Keratinocyte (primary cell): ENCODE measurements at regions not wholly inside any gene's neighbourhood (a gene's known extent, or its start where the extent isn't known, plus 50 kb on each side); places are given as distances from the start of the nearest gene placed in this dataset.

ENCODE experiments used
- DNase-seq: peaks from one replicate; pipeline ENCODE4 v3.0.0-alpha.2; 2011; ENCODE audit warnings: low read depth, missing footprints, low spot score
- FAIRE-seq: peaks from 2 replicates; lab custom pipeline; 2011; peaks lifted over from hg19 to GRCh38; lab: Jason Lieb, UNC
- H2AFZ ChIP-seq: 2 replicates; pipeline ENCODE4 v1.6.0; 2012; ENCODE audit warnings: low read length, control low read depth, inconsistent platforms; ENCODE audit not compliant: control insufficient read depth
- H3K27ac ChIP-seq: 2 replicates; pipeline ENCODE4 v1.5.1; 2011; ENCODE audit warnings: low read length; ENCODE audit not compliant: control insufficient read depth, insufficient read depth
- H3K27me3 ChIP-seq: 3 replicates; pipeline ENCODE4 v1.6.0; 2011; ENCODE audit warnings: low read length; ENCODE audit not compliant: control insufficient read depth, insufficient read depth; ENCODE audit errors: extremely low read depth
- H3K36me3 ChIP-seq, 2 experiments: 2 replicates in 1 of 2; 3 replicates in 1 of 2; pipeline ENCODE4 v1.5.1; 2011; ENCODE audit warnings: low read length in 2 of 2, mild to moderate bottlenecking in 1 of 2; ENCODE audit not compliant: control insufficient read depth in 2 of 2, insufficient read depth in 2 of 2; ENCODE audit errors: extremely low read depth in 1 of 2
- H3K4me1 ChIP-seq: 3 replicates; pipeline ENCODE4 v1.5.1; 2011; ENCODE audit warnings: low read length; ENCODE audit not compliant: control insufficient read depth, insufficient read depth; ENCODE audit errors: extremely low read depth
- H3K4me2 ChIP-seq: 3 replicates; pipeline ENCODE4 v1.6.0; 2011; ENCODE audit warnings: low read depth, low read length; ENCODE audit not compliant: control insufficient read depth, insufficient read depth; ENCODE audit errors: extremely low read depth
- H3K4me3 ChIP-seq, 3 experiments: fragments of 200-600 bp in 1 of 3; sonication (generic) in 1 of 3; 2 replicates in 2 of 3; 3 replicates in 1 of 3; pipeline ENCODE4 v1.5.1; 2011 to 2016; ENCODE audit warnings: low read length in 3 of 3, mild to moderate bottlenecking in 3 of 3, control low read depth in 2 of 3, inconsistent platforms in 1 of 3, low read depth in 1 of 3, mixed read lengths in 1 of 3, mixed run types in 1 of 3, moderate library complexity in 1 of 3; ENCODE audit not compliant: control insufficient read depth in 2 of 3, insufficient read depth in 2 of 3; ENCODE audit errors: extremely low read depth in 1 of 3
- H3K79me2 ChIP-seq: 2 replicates; pipeline ENCODE4 v1.6.0; 2012; ENCODE audit warnings: low read length; ENCODE audit not compliant: control insufficient read depth, insufficient read depth
- H3K9ac ChIP-seq: 3 replicates; pipeline ENCODE4 v1.6.0; 2011; ENCODE audit warnings: low read length; ENCODE audit not compliant: control insufficient read depth, insufficient read depth; ENCODE audit errors: extremely low read depth
- H3K9me1 ChIP-seq: 3 replicates; pipeline ENCODE4 v1.6.0; 2011; ENCODE audit warnings: low read length; ENCODE audit not compliant: control insufficient read depth, insufficient read depth; ENCODE audit errors: extremely low read depth
- H3K9me3 ChIP-seq: 2 replicates; pipeline ENCODE4 v1.5.1; 2012; ENCODE audit warnings: low read depth, low read length; ENCODE audit not compliant: control insufficient read depth
- H4K20me1 ChIP-seq: 3 replicates; pipeline ENCODE4 v1.6.0; 2011; ENCODE audit warnings: low read length; ENCODE audit not compliant: control insufficient read depth, insufficient read depth; ENCODE audit errors: extremely low read depth
- EZH2 ChIP-seq: IDR thresholded peaks from one replicate; pipeline ENCODE4 v1.6.1; 2012; ENCODE audit warnings: inconsistent platforms, mild to moderate bottlenecking, low read length, moderate library complexity
- dilution Hi-C: fragments of 300-500 bp; cut with MboI; formaldehyde crosslinking; loops from one replicate; pipeline ENCODE4 v1.7.0; 2020; ENCODE audit warnings: low sequenced_read_pairs; ENCODE audit not compliant: extremely low pct_ligation_motif_present
- TF ChIP-seq, protein P1 (sequence below), 3 experiments: IDR thresholded peaks in 1 of 3; conservative IDR thresholded peaks in 1 of 3; optimal IDR thresholded peaks in 1 of 3; 2 replicates in 2 of 3; 3 replicates in 1 of 3; pipeline versions ENCODE3 to v1.5.1; 2011; ENCODE audit warnings: low read length in 3 of 3, mild to moderate bottlenecking in 3 of 3, moderate library complexity in 2 of 3, control low read depth in 1 of 3, inconsistent platforms in 1 of 3; ENCODE audit not compliant: insufficient read depth in 2 of 3; ENCODE audit errors: extremely low read depth in 1 of 3

DNA sequence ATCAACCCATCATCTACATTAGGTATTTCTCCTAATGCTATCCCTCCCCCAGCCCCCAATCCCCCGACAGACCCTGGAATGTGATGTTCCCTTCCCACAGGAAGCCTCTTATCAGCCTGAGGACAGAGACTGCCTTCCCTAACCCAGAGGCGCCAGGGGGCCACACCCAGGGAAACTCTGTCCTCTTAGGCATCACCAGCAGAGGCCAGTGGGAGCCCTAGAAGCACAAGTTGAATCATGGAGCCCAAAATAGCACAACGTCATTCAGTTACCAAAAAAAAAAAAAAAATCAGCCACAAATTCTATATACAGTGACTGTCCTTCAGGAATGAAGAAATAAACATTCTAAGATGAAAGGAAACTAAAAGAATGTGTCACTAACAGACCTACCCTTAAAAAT, 625.7 kb downstream of the TFAP2A start:
- Histone ChIP-seq H3K27me3 (no peaks in the 10 kb centered on the region), H3K4me2 (no peak overlapping the region), H3K4me1 (no peaks in the 10 kb centered on the region), H3K27ac (no peak overlapping the region), H2AFZ (no peak overlapping the region), H3K9me1 (no peaks in the 10 kb centered on the region), H4K20me1 (no peaks in the 10 kb centered on the region), H3K4me3 (no peak overlapping the region), H3K36me3 (no peaks in the 10 kb centered on the region), H3K9me3 (no peaks in the 10 kb centered on the region), H3K79me2 (no peaks in the 10 kb centered on the region), H3K9ac (no peak overlapping the region)
- FAIRE-seq: no peak
- no peak for DNase-seq
- no peak for TF ChIP-seq EZH2
- TF ChIP-seq, protein P1, sequence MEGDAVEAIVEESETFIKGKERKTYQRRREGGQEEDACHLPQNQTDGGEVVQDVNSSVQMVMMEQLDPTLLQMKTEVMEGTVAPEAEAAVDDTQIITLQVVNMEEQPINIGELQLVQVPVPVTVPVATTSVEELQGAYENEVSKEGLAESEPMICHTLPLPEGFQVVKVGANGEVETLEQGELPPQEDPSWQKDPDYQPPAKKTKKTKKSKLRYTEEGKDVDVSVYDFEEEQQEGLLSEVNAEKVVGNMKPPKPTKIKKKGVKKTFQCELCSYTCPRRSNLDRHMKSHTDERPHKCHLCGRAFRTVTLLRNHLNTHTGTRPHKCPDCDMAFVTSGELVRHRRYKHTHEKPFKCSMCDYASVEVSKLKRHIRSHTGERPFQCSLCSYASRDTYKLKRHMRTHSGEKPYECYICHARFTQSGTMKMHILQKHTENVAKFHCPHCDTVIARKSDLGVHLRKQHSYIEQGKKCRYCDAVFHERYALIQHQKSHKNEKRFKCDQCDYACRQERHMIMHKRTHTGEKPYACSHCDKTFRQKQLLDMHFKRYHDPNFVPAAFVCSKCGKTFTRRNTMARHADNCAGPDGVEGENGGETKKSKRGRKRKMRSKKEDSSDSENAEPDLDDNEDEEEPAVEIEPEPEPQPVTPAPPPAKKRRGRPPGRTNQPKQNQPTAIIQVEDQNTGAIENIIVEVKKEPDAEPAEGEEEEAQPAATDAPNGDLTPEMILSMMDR (optimal IDR thresholded peaks at IDR 0.05 in 1 of 3, IDR thresholded peaks at IDR 0.05 in 1 of 3, conservative IDR thresholded peaks at IDR 0.05 in 1 of 3; ENCODE audit: extremely low read depth in 1 of 3, insufficient read depth in 2 of 3, low read length in 3 of 3): no peak
- dilution Hi-C loops: no loop called here

DNA sequence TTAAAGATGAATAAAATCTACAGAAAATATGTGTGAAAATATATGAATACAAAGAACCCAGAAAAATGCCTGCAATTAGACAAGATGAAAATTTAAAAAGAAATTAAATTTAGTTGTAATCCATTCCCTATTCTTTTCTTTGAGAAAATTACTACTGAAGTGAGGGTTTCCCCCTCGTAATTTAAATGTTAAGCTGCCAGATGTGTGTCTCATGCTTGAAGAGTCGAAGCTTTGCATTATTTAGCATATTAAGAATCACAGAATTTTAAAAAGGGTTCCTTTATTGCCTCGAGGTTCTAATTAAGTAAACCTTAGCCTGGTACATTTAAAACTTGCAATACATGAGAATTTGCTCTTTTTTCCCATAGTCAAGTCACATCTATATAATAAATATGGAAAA, 630.1 kb downstream of the TFAP2A start:
- dilution Hi-C loops: no loop called here
- no peak overlapping the region for H3K27ac ChIP-seq
- H3K9me1 ChIP-seq: no peaks in the 10 kb centered on the region
- no peak overlapping the region for H3K4me3 ChIP-seq
- no peaks in the 10 kb centered on the region for H3K36me3 ChIP-seq
- H2AFZ ChIP-seq: no peak overlapping the region
- no peak overlapping the region for H3K9ac ChIP-seq
- DNase-seq (no peak), FAIRE-seq (no peak)
- H4K20me1 ChIP-seq: no peaks in the 10 kb centered on the region
- no peak for TF ChIP-seq EZH2
- TF ChIP-seq, protein P1 (optimal IDR thresholded peaks at IDR 0.05 in 1 of 3, IDR thresholded peaks at IDR 0.05 in 1 of 3, conservative IDR thresholded peaks at IDR 0.05 in 1 of 3; ENCODE audit: extremely low read depth in 1 of 3, insufficient read depth in 2 of 3, low read length in 3 of 3): no peak
- no peaks in the 10 kb centered on the region for H3K9me3 ChIP-seq
- no peaks in the 10 kb centered on the region for H3K79me2 ChIP-seq
- no peaks in the 10 kb centered on the region for H3K27me3 ChIP-seq
- no peak overlapping the region for H3K4me2 ChIP-seq
- H3K4me1 ChIP-seq: no peaks in the 10 kb centered on the region
